ENCODE measurements at regions not wholly inside any gene's neighbourhood (a gene's known extent, or its start where the extent isn't known, plus 50 kb on each side); places are given as distances from the start of the nearest gene placed in this dataset.

GRCh38 chr11:70790671-70791300 is 392.5 kb downstream of the CTTN start:
- TF ChIP-seq CTCF (conservative IDR thresholded peaks at IDR 0.05; ENCODE audit: low read depth, low read length), result no peak
- no peak for TF ChIP-seq EZH2 (IDR thresholded peaks at IDR 0.05; ENCODE audit: borderline replicate concordance, low read depth, low read length, poor library complexity, severe bottlenecking)

Measured in A673 (cell line).